ENCODE measurements at regions not wholly inside any gene's neighbourhood (a gene's known extent, or its start where the extent isn't known, plus 50 kb on each side); places are given as distances from the start of the nearest gene placed in this dataset.

DNA sequence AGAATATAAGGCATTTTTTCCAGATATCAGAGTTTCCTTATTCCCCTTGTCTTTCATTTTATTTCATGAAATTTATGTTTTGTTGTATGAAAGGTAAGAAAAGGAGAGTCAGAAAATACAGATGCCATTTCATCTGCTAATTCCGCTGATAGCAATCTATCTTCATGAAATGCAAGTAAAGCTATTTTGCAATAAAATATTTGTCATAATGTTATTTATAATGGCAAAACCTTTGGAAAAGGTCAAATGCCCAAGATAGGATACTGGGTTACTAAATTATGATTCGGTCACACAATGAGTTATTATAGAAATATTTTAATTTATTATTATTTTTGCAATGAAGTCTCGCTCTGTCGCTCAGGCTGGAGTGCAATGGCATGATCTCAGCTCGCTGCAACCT lies 124.2 kb downstream of the SPP2 start:
- no peaks in the 10 kb centered on the region for H3K9me1 ChIP-seq (ENCODE audit: control insufficient read depth, extremely low read depth, insufficient read depth, low read length)
- H3K9me3 ChIP-seq (ENCODE audit: control insufficient read depth, low read depth, low read length): no peaks in the 10 kb centered on the region
- no peaks in the 10 kb centered on the region for H3K27me3 ChIP-seq (ENCODE audit: control insufficient read depth, extremely low read depth, insufficient read depth, low read length)
- H3K27ac ChIP-seq (ENCODE audit: control insufficient read depth, insufficient read depth, low read length): no peak overlapping the region
- H3K36me3 ChIP-seq (ENCODE audit: control insufficient read depth in 2 of 2, extremely low read depth in 1 of 2, insufficient read depth in 2 of 2, low read length in 2 of 2): no peaks in the 10 kb centered on the region
- dilution Hi-C loops (cut with MboI; ENCODE audit: extremely low pct_ligation_motif_present, low sequenced_read_pairs): no loop called here
- no peak overlapping the region for H3K4me2 ChIP-seq (ENCODE audit: control insufficient read depth, extremely low read depth, insufficient read depth, low read depth, low read length)
- no peak overlapping the region for H2AFZ ChIP-seq (ENCODE audit: control insufficient read depth, low read length)
- DNase-seq (ENCODE audit: low read depth, low spot score) (no peak), FAIRE-seq (no peak)
- H3K79me2 ChIP-seq (ENCODE audit: control insufficient read depth, insufficient read depth, low read length): no peaks in the 10 kb centered on the region
- no peaks in the 10 kb centered on the region for H3K4me1 ChIP-seq (ENCODE audit: control insufficient read depth, extremely low read depth, insufficient read depth, low read length)
- H4K20me1 ChIP-seq (ENCODE audit: control insufficient read depth, extremely low read depth, insufficient read depth, low read length): no peaks in the 10 kb centered on the region
- TF ChIP-seq, protein P1, sequence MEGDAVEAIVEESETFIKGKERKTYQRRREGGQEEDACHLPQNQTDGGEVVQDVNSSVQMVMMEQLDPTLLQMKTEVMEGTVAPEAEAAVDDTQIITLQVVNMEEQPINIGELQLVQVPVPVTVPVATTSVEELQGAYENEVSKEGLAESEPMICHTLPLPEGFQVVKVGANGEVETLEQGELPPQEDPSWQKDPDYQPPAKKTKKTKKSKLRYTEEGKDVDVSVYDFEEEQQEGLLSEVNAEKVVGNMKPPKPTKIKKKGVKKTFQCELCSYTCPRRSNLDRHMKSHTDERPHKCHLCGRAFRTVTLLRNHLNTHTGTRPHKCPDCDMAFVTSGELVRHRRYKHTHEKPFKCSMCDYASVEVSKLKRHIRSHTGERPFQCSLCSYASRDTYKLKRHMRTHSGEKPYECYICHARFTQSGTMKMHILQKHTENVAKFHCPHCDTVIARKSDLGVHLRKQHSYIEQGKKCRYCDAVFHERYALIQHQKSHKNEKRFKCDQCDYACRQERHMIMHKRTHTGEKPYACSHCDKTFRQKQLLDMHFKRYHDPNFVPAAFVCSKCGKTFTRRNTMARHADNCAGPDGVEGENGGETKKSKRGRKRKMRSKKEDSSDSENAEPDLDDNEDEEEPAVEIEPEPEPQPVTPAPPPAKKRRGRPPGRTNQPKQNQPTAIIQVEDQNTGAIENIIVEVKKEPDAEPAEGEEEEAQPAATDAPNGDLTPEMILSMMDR (optimal IDR thresholded peaks at IDR 0.05 in 1 of 3, IDR thresholded peaks at IDR 0.05 in 1 of 3, conservative IDR thresholded peaks at IDR 0.05 in 1 of 3; ENCODE audit: extremely low read depth in 1 of 3, insufficient read depth in 2 of 3, low read length in 3 of 3): no peak
- TF ChIP-seq EZH2 (IDR thresholded peaks at IDR 0.05; ENCODE audit: low read length): no peak
- H3K9ac ChIP-seq (ENCODE audit: control insufficient read depth, extremely low read depth, insufficient read depth, low read length): no peak overlapping the region
- H3K4me3 ChIP-seq (ENCODE audit: control insufficient read depth in 2 of 3, extremely low read depth in 1 of 3, insufficient read depth in 2 of 3, low read depth in 1 of 3, low read length in 3 of 3): no peak overlapping the region

DNA sequence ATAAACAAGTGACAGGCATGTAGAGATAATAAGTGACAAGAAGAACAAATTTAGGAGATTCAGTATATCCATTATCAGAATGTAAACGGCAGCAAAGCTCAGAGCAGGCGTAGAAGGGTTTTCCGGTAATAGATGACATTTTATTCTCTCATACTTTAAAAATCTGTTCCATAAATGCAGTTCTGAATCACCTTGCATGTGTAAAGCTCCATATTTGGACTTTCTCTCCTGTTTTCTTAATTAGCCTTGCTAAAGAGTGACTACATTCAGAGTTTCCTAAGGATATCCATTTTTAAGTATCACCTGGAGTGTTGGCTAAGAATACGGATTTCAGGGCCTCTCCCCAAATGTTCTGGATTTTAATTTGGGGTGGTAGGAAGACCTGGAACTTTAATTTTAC lies 122.0 kb downstream of the SPP2 start:
- Histone ChIP-seq H2AFZ (ENCODE audit: control insufficient read depth, low read length) (no peak overlapping the region), H3K27me3 (ENCODE audit: control insufficient read depth, extremely low read depth, insufficient read depth, low read length) (no peaks in the 10 kb centered on the region), H3K9me3 (ENCODE audit: control insufficient read depth, low read depth, low read length) (no peaks in the 10 kb centered on the region), H3K27ac (ENCODE audit: control insufficient read depth, insufficient read depth, low read length) (no peak overlapping the region), H3K9me1 (ENCODE audit: control insufficient read depth, extremely low read depth, insufficient read depth, low read length) (no peaks in the 10 kb centered on the region), H3K4me1 (ENCODE audit: control insufficient read depth, extremely low read depth, insufficient read depth, low read length) (peaks cover 14% of the 10 kb centered on the region), H3K4me2 (ENCODE audit: control insufficient read depth, extremely low read depth, insufficient read depth, low read depth, low read length) (peak overlapping the region; percentile 13), H3K79me2 (ENCODE audit: control insufficient read depth, insufficient read depth, low read length) (no peaks in the 10 kb centered on the region), H4K20me1 (ENCODE audit: control insufficient read depth, extremely low read depth, insufficient read depth, low read length) (no peaks in the 10 kb centered on the region), H3K9ac (ENCODE audit: control insufficient read depth, extremely low read depth, insufficient read depth, low read length) (no peak overlapping the region), H3K36me3 (ENCODE audit: control insufficient read depth in 2 of 2, extremely low read depth in 1 of 2, insufficient read depth in 2 of 2, low read length in 2 of 2) (no peaks in the 10 kb centered on the region), H3K4me3 (ENCODE audit: control insufficient read depth in 2 of 3, extremely low read depth in 1 of 3, insufficient read depth in 2 of 3, low read depth in 1 of 3, low read length in 3 of 3) (no peak overlapping the region)
- TF ChIP-seq, protein P1 (optimal IDR thresholded peaks at IDR 0.05 in 1 of 3, IDR thresholded peaks at IDR 0.05 in 1 of 3, conservative IDR thresholded peaks at IDR 0.05 in 1 of 3; ENCODE audit: extremely low read depth in 1 of 3, insufficient read depth in 2 of 3, low read length in 3 of 3): no peak
- no peak for TF ChIP-seq EZH2 (IDR thresholded peaks at IDR 0.05; ENCODE audit: low read length)
- DNase-seq (ENCODE audit: low read depth, low spot score) (no peak), FAIRE-seq (no peak)
- dilution Hi-C loops (cut with MboI; ENCODE audit: extremely low pct_ligation_motif_present, low sequenced_read_pairs): no loop called here

All from keratinocyte (primary cell).